ENCODE measurements at regions not wholly inside any gene's neighbourhood (a gene's known extent, or its start where the extent isn't known, plus 50 kb on each side); places are given as distances from the start of the nearest gene placed in this dataset.

GRCh38 chr4:4709736-4710135 lies 149.7 kb upstream of the MSX1 start:
- TF ChIP-seq CTCF (conservative IDR thresholded peaks at IDR 0.05): no peak
- no peak for TF ChIP-seq EZH2 (IDR thresholded peaks at IDR 0.05; ENCODE audit: low read depth)

All from PC-9 (cell line).